Choroid plexus epithelial cell (primary cell): ENCODE measurements at regions not wholly inside any gene's neighbourhood (a gene's known extent, or its start where the extent isn't known, plus 50 kb on each side); places are given as distances from the start of the nearest gene placed in this dataset.
A peak's percentile ranks its signal among the peaks of the same experiment; 100 is the strongest.

Experiments
- DNase-seq: peaks from one replicate; pipeline ENCODE4 v3.0.0-alpha.2; 2010; ENCODE audit warnings: low read depth
- H3K4me3 ChIP-seq: 2 replicates; pipeline ENCODE4 v1.5.1; 2011; ENCODE audit warnings: low read depth, mild to moderate bottlenecking, control low read depth, low read length, moderate library complexity
- CTCF ChIP-seq: conservative IDR thresholded peaks from 2 replicates; pipeline ENCODE4 v1.5.1; 2011; ENCODE audit warnings: low read depth, mild to moderate bottlenecking, control low read depth, inconsistent platforms, low read length, moderate library complexity

- no peak for DNase-seq
- TF ChIP-seq CTCF: no peak
- no peak overlapping the region for H3K4me3 ChIP-seq
Observed at GRCh38 chr1:221414772-221415539, 326.9 kb downstream of the DUSP10 start.

- no peak for DNase-seq
- TF ChIP-seq CTCF: no peak
- H3K4me3 ChIP-seq: no peak overlapping the region
Observed at GRCh38 chr1:221415651-221416050, 326.2 kb downstream of the DUSP10 start.

- H3K4me3 ChIP-seq: no peak overlapping the region
- DNase-seq: no peak
- no peak for TF ChIP-seq CTCF
Observed at GRCh38 chr1:221416142-221416541, 325.7 kb downstream of the DUSP10 start.

GRCh38 chr1:221416723-221417122, 325.2 kb downstream of the DUSP10 start:
- no peak for DNase-seq
- TF ChIP-seq CTCF: no peak
- no peak overlapping the region for H3K4me3 ChIP-seq

DNA sequence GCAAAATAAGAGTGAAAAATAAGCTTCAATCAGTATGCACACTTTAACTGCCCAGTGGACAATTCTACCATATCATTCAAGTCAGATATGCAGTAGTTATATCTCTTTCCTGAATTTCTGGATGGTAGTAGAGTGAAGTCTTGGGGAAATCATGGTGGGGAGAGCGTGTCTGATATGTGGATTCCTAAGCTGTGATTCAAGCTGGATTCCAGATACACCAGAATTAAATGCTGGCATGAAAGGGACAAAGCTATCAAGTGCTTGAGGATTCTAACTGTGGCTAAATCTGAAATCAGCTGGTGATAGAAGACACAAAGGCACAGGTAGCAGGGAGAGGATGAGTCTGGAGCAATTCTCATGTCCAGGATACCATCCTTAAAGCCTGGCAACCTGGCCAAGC, 323.5 kb downstream of the DUSP10 start:
- no peak overlapping the region for H3K4me3 ChIP-seq
- DNase-seq: peak; percentile 29
- no peak for TF ChIP-seq CTCF

- TF ChIP-seq CTCF: no peak
- H3K4me3 ChIP-seq: no peak overlapping the region
- DNase-seq: peak; percentile 45
Observed at GRCh38 chr1:221419513-221420095, 322.3 kb downstream of the DUSP10 start.

DNA sequence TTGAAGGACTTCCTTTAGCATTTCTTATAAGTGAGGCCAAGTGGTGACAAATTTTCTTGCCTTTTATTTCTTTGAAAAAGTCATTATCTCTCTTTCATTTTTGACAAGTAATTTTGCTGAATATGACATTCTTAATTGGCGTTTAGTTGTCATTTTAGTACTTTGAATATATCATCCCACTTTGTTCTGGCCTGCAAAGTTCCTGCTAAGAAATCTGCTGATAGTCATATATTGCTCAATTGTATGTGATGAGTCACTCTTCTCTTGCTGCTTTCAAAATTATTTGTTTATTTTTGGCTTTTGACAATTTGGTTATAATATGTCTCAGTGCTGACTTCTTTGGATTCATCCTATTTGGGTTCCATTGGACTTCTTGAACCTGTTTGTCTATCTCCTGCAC, 312.6 kb downstream of the DUSP10 start:
- no peak for TF ChIP-seq CTCF
- DNase-seq: peak; percentile 67
- H3K4me3 ChIP-seq: no peak overlapping the region
